ENCODE measurements at regions not wholly inside any gene's neighbourhood (a gene's known extent, or its start where the extent isn't known, plus 50 kb on each side); places are given as distances from the start of the nearest gene placed in this dataset.

GRCh38 chr13:82675024-82675423, 1207.2 kb downstream of the SLITRK1 start:
- no peaks in the 10 kb centered on the region for H3K9me3 ChIP-seq
- H3K36me3 ChIP-seq = no peaks in the 10 kb centered on the region
- TF ChIP-seq CTCF (IDR thresholded peaks at IDR 0.05) = no peak
- TF ChIP-seq POLR2A (IDR thresholded peaks at IDR 0.05) = no peak
- H3K27me3 ChIP-seq = no peaks in the 10 kb centered on the region
- H3K27ac ChIP-seq = no peak overlapping the region
- intact Hi-C loops (cut with DNase I; ENCODE audit: low total_unique reads) = no loop called here
- H3K4me1 ChIP-seq = no peaks in the 10 kb centered on the region
- no peak overlapping the region for H3K4me3 ChIP-seq
- DNase-seq = no peak

GRCh38 chr13:82674546-82674945, 1207.7 kb downstream of the SLITRK1 start:
- DNase-seq = no peak
- no peaks in the 10 kb centered on the region for H3K27me3 ChIP-seq
- TF ChIP-seq CTCF (IDR thresholded peaks at IDR 0.05) = no peak
- TF ChIP-seq POLR2A (IDR thresholded peaks at IDR 0.05) = no peak
- no peaks in the 10 kb centered on the region for H3K9me3 ChIP-seq
- no peaks in the 10 kb centered on the region for H3K4me1 ChIP-seq
- intact Hi-C loops (cut with DNase I; ENCODE audit: low total_unique reads) = no loop called here
- no peak overlapping the region for H3K4me3 ChIP-seq
- no peaks in the 10 kb centered on the region for H3K36me3 ChIP-seq
- H3K27ac ChIP-seq = no peak overlapping the region

- Histone ChIP-seq H3K4me3 (no peak overlapping the region), H3K4me1 (no peaks in the 10 kb centered on the region), H3K27ac (no peak overlapping the region), H3K27me3 (no peaks in the 10 kb centered on the region), H3K9me3 (no peaks in the 10 kb centered on the region), H3K36me3 (no peaks in the 10 kb centered on the region)
- intact Hi-C loops (cut with DNase I; ENCODE audit: low total_unique reads) = no loop called here
- no peak for TF ChIP-seq CTCF (IDR thresholded peaks at IDR 0.05)
- TF ChIP-seq POLR2A (IDR thresholded peaks at IDR 0.05) = no peak
- no peak for DNase-seq
Observed at GRCh38 chr13:82672248-82672647, 1210.0 kb downstream of the SLITRK1 start.

- H3K9me3 ChIP-seq = no peaks in the 10 kb centered on the region
- TF ChIP-seq CTCF (IDR thresholded peaks at IDR 0.05) = no peak
- TF ChIP-seq POLR2A (IDR thresholded peaks at IDR 0.05) = no peak
- no peaks in the 10 kb centered on the region for H3K36me3 ChIP-seq
- H3K4me3 ChIP-seq = no peak overlapping the region
- H3K27ac ChIP-seq = no peak overlapping the region
- no peak for DNase-seq
- H3K4me1 ChIP-seq = no peaks in the 10 kb centered on the region
- H3K27me3 ChIP-seq = no peaks in the 10 kb centered on the region
- intact Hi-C loops (cut with DNase I; ENCODE audit: low total_unique reads) = no loop called here
Observed at GRCh38 chr13:82664183-82664582, 1218.1 kb downstream of the SLITRK1 start.

- no peak for DNase-seq
- Histone ChIP-seq H3K9me3 (no peaks in the 10 kb centered on the region), H3K4me1 (no peaks in the 10 kb centered on the region), H3K36me3 (no peaks in the 10 kb centered on the region), H3K27ac (no peak overlapping the region), H3K4me3 (no peak overlapping the region), H3K27me3 (no peaks in the 10 kb centered on the region)
- intact Hi-C loops (cut with DNase I; ENCODE audit: low total_unique reads) = no loop called here
- TF ChIP-seq CTCF (IDR thresholded peaks at IDR 0.05) (no peak), POLR2A (IDR thresholded peaks at IDR 0.05) (no peak)
Observed at GRCh38 chr13:82661126-82661525, 1221.1 kb downstream of the SLITRK1 start.
